DMS79 treated with DMSO at 0.1 percent for 48 hours (cell line): ENCODE measurements at regions not wholly inside any gene's neighbourhood (a gene's known extent, or its start where the extent isn't known, plus 50 kb on each side); places are given as distances from the start of the nearest gene placed in this dataset.

Experiments
- DNase-seq: peaks from one replicate; lab custom pipeline; 2025; lab: John Stamatoyannopoulos, UW

DNA sequence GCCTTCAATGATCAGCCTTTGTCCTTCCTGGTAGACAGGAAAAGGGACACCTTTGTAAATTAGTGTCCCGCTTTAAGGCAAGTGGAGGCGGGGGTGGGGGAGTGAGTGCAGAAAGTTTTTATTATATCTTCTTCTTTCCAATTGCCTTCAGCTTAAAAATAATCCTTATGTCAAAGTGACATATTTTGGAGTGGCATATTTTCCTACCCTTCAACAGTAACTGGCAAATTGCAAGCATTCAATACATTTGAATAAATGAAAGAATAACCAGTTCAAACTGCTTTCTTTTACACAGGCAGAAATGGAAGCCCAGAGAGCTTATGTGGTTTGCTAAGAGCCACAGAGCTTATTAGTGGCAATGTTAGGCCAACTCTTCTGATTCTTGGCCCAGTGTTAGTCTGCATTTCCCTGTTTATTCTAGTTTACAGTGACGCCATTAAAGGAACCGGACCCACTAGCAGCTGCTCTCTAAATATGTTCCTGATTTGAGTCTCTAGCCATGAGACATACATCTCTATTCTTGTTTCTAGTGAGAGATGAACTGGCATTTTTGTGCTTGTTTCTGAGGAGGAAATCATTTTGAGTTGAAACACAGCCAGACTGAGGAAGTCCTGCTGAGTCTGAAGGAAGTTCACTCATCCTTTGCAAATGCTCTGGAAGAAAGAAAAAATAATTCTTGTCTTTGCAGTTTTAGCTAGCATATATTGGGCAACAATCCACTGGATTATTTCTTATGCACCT lies 468.7 kb downstream of the NOVA1 start:
- no peak for DNase-seq

DNA sequence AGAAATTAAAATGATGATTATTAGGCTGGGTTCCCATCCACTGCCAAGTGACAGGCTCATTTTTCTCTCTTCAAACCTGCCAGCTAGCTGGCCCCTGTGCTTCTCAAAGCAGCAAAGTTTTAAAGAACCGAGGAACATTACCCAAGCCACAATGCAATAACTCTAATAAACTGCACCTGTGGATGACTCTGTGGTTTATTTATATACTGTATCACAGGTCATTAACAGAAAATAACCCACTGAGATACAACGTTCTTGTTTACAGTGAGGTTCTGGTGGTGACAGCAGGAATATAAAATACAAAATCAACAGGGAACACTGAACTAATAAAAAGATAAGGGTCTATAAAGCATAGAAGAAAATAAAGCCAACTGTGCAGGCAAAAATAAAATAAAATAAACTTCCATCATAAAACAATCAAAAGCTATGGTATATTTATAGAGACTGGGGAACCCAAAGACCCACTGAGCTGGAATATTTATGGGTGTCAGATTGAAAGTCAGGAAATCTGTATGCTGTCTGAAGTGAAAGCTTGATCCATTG lies 472.9 kb downstream of the NOVA1 start:
- DNase-seq, result peak; percentile 87

- DNase-seq, result no peak
Observed at GRCh38 chr14:26123459-26123858, 474.4 kb downstream of the NOVA1 start.

- DNase-seq, result no peak
Observed at GRCh38 chr14:26121181-26121580, 476.7 kb downstream of the NOVA1 start.

- DNase-seq, result no peak
Observed at GRCh38 chr14:26113911-26114640, 483.8 kb downstream of the NOVA1 start.

- DNase-seq, result no peak
Observed at GRCh38 chr14:26104717-26105116, 493.1 kb downstream of the NOVA1 start.

DNA sequence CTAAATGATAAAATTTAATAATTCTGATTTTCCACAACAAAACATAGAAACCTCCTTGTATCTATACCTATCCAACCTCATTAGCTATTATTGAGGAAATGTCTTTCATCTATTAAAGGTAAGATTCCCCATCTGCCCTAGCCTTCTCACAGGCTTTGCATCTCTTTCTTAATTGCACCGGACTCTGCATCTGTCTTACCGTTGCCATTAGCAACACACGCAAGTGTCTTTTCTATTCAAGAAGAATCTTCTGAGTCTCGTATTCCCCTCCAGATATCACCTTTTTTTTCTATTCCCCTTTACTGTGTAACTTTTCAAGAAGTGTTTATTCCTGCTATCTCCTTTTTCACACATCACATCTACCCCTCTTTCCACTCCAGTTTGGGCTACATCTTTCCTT lies 500.0 kb downstream of the NOVA1 start:
- no peak for DNase-seq

GRCh38 chr14:26088275-26088674 lies 509.6 kb downstream of the NOVA1 start:
- no peak for DNase-seq

DNA sequence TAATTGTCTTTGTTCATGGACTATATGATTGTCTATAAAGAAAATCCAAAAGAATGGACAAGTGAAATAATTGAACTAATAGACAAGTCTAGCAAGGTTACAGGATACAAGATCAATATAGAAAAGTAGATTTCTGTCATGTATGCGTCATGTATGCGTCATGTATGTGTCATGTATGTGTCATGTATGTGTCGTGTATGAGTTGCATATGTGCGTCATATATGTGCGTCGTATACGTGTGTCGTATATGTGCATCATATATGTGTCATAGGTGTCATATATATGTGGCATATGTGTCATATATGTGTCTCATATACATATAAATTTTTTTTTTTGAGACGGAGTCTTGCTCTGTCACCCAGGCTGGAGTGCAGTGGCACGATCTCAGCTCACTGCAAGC lies 516.8 kb downstream of the NOVA1 start:
- DNase-seq, result no peak

GRCh38 chr14:26078561-26078960 lies 519.3 kb downstream of the NOVA1 start:
- DNase-seq, result peak; percentile 95

GRCh38 chr14:26074892-26075291 lies 522.9 kb downstream of the NOVA1 start:
- no peak for DNase-seq

DNA sequence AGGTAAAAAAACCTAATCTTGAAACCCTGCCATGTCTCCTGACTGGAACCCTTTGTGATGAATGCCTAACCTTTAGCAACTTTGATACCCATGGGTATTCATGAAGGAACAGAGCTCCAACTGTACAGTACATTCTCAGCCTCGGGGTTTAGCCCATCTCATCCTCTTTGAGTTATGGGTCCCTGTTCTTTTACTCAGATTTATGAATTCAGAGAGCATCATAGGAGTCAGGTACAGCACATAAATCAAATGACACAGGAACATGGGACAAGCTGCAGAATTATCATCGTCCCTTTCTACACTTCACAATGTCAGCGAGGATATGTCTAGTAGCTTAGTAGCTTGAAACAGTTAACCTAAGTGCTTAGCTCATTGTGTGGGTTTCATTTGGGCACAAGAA lies 527.4 kb downstream of the NOVA1 start:
- DNase-seq, result no peak

DNA sequence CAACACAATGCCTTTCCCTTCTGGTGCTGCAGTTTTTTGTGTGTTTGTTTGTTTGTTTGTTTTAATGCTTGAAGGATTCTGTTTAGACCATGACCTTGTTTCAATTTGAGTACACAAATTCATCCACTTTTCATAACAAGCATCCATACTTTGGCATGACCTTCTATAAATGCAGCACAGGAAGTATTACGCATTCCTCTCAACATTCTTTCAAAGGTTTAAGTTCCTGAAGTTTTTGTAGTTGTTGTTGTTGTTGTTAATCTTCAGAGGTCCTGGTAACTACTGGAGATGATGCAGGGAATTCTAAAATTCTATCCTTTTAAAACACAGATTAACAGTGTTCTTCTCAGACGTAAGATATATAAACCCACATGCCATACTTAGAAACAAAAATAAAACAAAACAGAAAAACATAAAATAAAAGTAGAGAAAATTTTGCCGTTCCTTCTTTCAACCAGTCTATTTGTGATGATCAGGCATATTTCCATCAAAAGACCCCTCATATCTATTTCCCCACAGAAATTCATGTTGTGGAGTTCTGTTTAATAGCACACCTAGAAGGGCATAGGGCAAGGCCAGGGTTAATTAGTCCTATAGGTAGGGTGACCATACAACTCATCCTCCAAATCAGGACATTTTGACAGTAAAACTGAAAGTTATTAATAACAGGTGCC lies 529.9 kb downstream of the NOVA1 start:
- no peak for DNase-seq

- no peak for DNase-seq
Observed at GRCh38 chr14:26067341-26067740, 530.5 kb downstream of the NOVA1 start.

GRCh38 chr14:26056036-26056616 lies 541.7 kb downstream of the NOVA1 start:
- no peak for DNase-seq

DNA sequence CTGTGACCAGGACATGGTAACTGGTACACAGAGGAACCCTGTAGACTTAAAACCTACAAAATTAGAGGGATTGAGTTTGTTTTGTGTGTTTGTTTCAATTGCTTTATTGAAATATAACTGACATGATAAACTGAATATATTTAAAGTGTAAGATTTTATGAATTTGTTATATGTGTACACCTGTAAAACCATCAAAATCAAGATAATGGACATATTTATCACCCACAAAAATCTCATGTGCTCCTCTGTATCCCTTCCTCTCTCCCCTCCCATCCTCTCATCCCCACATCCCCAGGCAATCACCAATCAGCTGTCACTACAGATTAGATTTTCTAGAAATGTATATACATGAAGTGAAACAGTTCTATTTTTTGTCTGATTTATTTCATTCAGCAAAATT lies 565.5 kb downstream of the NOVA1 start:
- DNase-seq, result no peak

DNA sequence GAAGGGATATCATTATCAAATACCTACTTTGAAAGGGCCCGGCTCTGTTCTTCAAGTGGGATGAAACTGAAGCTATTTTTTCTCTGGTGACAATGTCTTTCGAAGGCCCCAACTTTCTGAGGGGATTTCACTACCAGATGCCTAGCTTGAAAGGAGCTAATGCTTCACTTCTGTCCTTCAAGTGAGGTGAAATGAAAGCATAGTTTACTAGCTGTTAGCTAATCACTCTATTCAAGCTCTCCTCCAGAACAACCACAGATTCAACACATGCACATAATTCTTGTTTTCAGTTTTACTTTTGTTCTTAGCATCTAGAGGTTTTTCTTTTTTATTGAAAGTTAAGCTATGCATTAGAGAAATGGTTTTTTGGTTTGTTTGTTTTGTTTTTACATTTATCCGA lies 571.4 kb downstream of the NOVA1 start:
- DNase-seq, result no peak

DNA sequence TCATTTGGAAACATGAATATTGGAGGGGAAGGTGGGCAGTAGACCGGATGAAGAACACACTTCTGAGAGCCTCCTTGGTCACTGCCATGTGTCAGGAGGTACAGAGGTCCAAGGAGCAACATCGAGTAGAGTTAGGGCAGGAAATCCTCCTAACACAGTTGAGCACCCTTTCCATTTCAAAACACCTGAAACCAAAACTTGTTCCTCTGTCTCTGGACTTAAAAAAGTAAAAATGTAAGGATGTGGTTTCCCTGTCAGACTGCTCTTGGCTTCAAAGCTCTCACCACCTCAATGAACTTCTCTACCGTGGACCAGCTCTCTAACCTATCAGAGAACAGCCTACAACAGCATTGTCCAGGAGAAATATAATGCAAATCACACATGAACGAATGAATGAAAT lies 573.9 kb downstream of the NOVA1 start:
- no peak for DNase-seq

- DNase-seq, result no peak
Observed at GRCh38 chr14:26021759-26022158, 576.1 kb downstream of the NOVA1 start.

DNA sequence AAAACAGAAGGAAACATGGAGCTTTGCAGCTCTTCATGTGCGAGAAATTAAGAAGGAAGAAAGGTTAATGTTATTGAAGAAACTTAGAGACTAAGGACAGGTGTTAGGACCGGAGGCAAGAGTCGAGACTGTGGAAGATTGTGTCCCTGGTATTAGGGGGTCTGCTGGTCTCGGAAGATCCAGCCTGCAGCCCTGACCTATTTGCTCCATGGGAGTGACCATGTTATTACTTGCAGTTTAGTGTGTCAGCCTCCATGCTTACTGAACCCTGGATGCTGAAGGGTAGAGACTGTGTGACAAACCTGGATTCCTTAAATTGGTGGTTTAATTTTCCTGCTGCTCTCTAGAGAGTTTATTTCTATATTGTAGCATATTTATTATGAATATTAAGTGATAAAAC lies 580.6 kb downstream of the NOVA1 start:
- no peak for DNase-seq

- no peak for DNase-seq
Observed at GRCh38 chr14:26008290-26008689, 589.5 kb downstream of the NOVA1 start.

DNA sequence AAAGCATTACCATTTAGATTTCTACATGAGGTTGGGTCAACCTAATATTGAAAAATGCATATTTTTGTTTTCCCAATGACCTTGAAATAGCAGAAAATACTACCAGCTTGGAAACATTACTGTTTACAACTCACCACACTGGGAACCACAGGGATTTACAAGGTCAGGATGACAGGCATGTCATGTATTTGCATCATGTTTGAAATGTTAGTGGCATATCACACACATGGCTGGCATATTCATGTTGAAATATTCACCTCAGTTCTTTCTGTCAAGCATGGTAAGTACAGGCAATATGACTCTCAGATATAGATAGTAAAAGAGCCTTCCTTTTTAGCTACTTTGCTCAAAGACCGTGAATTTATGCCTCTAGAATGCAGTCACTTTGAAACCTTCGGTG lies 593.5 kb downstream of the NOVA1 start:
- no peak for DNase-seq

- no peak for DNase-seq
Observed at GRCh38 chr14:25993830-25994229, 604.0 kb downstream of the NOVA1 start.
